ENCODE measurements at regions not wholly inside any gene's neighbourhood (a gene's known extent, or its start where the extent isn't known, plus 50 kb on each side); places are given as distances from the start of the nearest gene placed in this dataset.

DNA sequence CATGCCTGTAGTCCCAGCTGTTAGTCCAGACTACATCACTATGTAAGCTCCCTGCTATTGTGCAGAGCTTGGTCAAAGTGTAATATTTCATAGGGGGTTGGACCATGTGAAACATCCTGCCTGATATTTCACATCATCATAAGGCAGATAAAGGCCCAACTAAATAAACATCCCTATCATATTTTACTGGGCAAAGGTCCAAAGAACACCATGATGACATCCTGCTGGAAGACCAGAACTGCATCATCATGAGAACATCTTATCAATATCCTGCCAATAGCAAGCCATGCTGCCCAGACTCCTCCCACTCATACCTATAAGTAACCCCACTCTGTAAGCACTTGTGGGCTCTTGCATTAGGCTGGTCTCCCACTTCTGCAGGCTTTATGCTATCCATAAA, 88.6 kb downstream of the EIF1AY start:
- TF ChIP-seq, protein P1, sequence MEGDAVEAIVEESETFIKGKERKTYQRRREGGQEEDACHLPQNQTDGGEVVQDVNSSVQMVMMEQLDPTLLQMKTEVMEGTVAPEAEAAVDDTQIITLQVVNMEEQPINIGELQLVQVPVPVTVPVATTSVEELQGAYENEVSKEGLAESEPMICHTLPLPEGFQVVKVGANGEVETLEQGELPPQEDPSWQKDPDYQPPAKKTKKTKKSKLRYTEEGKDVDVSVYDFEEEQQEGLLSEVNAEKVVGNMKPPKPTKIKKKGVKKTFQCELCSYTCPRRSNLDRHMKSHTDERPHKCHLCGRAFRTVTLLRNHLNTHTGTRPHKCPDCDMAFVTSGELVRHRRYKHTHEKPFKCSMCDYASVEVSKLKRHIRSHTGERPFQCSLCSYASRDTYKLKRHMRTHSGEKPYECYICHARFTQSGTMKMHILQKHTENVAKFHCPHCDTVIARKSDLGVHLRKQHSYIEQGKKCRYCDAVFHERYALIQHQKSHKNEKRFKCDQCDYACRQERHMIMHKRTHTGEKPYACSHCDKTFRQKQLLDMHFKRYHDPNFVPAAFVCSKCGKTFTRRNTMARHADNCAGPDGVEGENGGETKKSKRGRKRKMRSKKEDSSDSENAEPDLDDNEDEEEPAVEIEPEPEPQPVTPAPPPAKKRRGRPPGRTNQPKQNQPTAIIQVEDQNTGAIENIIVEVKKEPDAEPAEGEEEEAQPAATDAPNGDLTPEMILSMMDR (IDR thresholded peaks at IDR 0.05; ENCODE audit: low read depth, low read length, poor library complexity, severe bottlenecking) = no peak
- no peak for TF ChIP-seq EZH2phosphoT487 (IDR thresholded peaks at IDR 0.05; ENCODE audit: borderline replicate concordance, low read length)

Measured in DOHH2 (cell line).